ENCODE measurements at regions not wholly inside any gene's neighbourhood (a gene's known extent, or its start where the extent isn't known, plus 50 kb on each side); places are given as distances from the start of the nearest gene placed in this dataset.

DNA sequence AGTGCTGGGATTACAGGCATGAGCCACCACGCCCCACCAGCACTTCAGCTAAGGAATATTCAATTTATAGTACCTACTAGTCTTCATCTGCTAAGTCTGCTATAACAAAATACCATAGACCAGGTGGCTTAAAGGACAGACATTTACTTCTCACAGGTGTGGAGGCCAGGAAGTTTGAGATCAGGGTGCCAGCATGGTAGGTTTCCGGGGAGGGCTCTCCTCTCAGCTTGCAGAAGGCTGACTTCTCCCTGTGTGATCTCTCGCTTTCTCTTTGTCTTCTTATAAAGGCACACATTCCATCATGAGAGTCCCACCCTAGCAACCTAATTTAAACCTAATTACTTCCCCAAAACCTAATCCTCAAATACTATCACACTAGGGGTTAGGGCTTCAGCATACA, 433.0 kb downstream of the INSC start:
- no peaks in the 10 kb centered on the region for H3K9me3 ChIP-seq
- H3K4me3 ChIP-seq (replicated peaks in 1 of 3) = no peak overlapping the region
- no peaks in the 10 kb centered on the region for H3K36me3 ChIP-seq
- TF ChIP-seq POLR2A (IDR thresholded peaks at IDR 0.05) = no peak
- TF ChIP-seq, protein P1, sequence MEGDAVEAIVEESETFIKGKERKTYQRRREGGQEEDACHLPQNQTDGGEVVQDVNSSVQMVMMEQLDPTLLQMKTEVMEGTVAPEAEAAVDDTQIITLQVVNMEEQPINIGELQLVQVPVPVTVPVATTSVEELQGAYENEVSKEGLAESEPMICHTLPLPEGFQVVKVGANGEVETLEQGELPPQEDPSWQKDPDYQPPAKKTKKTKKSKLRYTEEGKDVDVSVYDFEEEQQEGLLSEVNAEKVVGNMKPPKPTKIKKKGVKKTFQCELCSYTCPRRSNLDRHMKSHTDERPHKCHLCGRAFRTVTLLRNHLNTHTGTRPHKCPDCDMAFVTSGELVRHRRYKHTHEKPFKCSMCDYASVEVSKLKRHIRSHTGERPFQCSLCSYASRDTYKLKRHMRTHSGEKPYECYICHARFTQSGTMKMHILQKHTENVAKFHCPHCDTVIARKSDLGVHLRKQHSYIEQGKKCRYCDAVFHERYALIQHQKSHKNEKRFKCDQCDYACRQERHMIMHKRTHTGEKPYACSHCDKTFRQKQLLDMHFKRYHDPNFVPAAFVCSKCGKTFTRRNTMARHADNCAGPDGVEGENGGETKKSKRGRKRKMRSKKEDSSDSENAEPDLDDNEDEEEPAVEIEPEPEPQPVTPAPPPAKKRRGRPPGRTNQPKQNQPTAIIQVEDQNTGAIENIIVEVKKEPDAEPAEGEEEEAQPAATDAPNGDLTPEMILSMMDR (IDR thresholded peaks at IDR 0.05) = no peak
- H3K27ac ChIP-seq = no peak overlapping the region
- H3K27me3 ChIP-seq = no peaks in the 10 kb centered on the region
- intact Hi-C loops (cut with DNase I) = no loop called here
- WGBS, 2 donors = 49 to 82% methylated on average over 3 of the region's 3 CpGs
- no peak for DNase-seq
- H3K4me1 ChIP-seq = no peaks in the 10 kb centered on the region

DNA sequence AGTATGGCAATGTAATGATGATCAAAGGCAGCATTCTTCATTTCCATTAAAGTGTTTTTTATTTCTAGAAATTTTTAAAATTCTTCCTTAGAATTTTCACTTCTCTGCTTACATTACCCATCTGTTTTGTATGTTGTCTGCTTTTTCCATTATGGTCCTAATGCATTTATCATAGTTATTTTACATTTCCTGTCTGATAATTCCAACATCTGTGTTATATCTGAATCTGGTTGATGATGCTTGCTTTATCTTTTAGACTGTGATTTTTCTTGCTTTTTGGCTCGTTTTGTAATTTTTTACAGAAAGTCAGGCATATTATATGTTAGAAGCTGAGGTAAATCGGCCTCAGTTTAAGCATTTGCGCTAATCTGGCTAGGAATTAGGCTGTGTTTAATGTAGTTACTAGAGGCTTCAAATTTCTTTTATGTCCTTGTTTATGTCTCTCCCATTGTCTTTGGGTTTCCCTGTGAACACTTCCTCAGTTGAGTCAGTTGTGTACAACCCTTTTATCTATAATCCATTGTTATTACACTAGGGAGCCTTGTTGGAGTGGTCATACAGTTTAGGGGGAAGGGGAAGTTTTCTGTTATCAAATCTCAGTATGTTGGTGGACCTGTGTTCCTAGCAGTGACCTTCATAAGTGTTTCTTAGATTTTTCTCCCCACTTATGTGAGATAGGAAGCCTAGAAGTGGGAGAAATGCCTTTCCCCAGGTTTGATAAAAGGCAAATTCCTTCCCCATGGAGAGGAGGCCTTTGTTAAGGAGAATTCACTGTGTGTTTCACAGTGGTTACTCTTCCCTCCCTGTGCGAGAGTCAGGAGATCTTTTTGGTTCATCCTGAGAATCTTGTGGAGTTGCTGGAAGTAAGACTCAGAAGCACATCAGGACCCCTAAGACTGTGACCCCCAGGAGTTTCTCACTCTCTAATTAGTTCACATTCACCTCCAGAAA, 437.5 kb downstream of the INSC start:
- H3K27me3 ChIP-seq = no peaks in the 10 kb centered on the region
- H3K9me3 ChIP-seq = no peaks in the 10 kb centered on the region
- intact Hi-C loops (cut with DNase I) = no loop called here
- H3K27ac ChIP-seq = no peak overlapping the region
- WGBS, 2 donors = 77 to 78% methylated on average over 4 of the region's 4 CpGs
- no peaks in the 10 kb centered on the region for H3K4me1 ChIP-seq
- TF ChIP-seq POLR2A (IDR thresholded peaks at IDR 0.05) = no peak
- TF ChIP-seq, protein P1 (IDR thresholded peaks at IDR 0.05) = no peak
- H3K4me3 ChIP-seq (replicated peaks in 1 of 3) = no peak overlapping the region
- no peaks in the 10 kb centered on the region for H3K36me3 ChIP-seq
- no peak for DNase-seq

DNA sequence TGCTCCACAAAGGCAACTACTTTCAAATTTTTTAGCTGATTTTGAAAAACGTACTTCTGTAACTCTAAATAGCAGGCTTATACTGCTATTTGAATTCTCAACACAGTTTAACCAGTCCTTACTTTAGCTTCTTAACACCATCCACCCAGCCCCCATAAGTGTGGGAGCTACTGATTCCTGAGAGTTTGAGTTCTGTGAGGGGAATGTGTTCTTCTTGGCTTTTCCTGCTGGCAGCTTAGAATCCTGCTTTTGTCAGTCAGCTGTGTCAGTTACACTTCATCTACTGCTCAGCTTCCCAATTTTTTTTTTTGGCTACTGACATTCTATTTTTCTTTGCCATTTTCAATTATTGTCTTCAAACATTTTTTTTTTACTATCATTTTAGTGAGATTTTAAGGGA, 440.4 kb downstream of the INSC start:
- Histone ChIP-seq H3K27me3 (no peaks in the 10 kb centered on the region), H3K9me3 (no peaks in the 10 kb centered on the region), H3K36me3 (no peaks in the 10 kb centered on the region), H3K4me1 (no peaks in the 10 kb centered on the region), H3K27ac (no peak overlapping the region), H3K4me3 (replicated peaks in 1 of 3) (no peak overlapping the region)
- WGBS, 2 donors = 42 to 60% methylated on average over 1 of the region's 1 CpG
- no peak for DNase-seq
- TF ChIP-seq, protein P1 (IDR thresholded peaks at IDR 0.05) = no peak
- TF ChIP-seq POLR2A (IDR thresholded peaks at IDR 0.05) = no peak
- intact Hi-C loops (cut with DNase I) = no loop called here

- Histone ChIP-seq H3K36me3 (no peaks in the 10 kb centered on the region), H3K27ac (no peak overlapping the region), H3K4me3 (replicated peaks in 1 of 3) (no peak overlapping the region), H3K4me1 (no peaks in the 10 kb centered on the region), H3K9me3 (no peaks in the 10 kb centered on the region), H3K27me3 (no peaks in the 10 kb centered on the region)
- no peak for DNase-seq
- WGBS, 2 donors = 80 to 94% methylated on average over 2 of the region's 2 CpGs
- intact Hi-C loops (cut with DNase I) = no loop called here
- TF ChIP-seq, protein P1 (IDR thresholded peaks at IDR 0.05) = no peak
- no peak for TF ChIP-seq POLR2A (IDR thresholded peaks at IDR 0.05)
Observed at GRCh38 chr11:15557457-15558230, 442.9 kb downstream of the INSC start.
